Frontal cortex (tissue), 3 donors: ENCODE measurements at regions not wholly inside any gene's neighbourhood (a gene's known extent, or its start where the extent isn't known, plus 50 kb on each side); places are given as distances from the start of the nearest gene placed in this dataset.
"Not testable (repeated sequence)": the region's sequence is repeated elsewhere in the genome, so short reads cannot be mapped to it uniquely, and the experiment has no call there.

Experiments
- DNase-seq, 2 donors: peaks; one replicate each; pipeline ENCODE4 v3.0.0; 2012; ENCODE audit warnings: low spot score in 2 of 2
- FAIRE-seq: peaks from 2 replicates; lab custom pipeline; 2012; peaks lifted over from hg19 to GRCh38; lab: Jason Lieb, UNC
- donor health status: control.
- donor health status: control.
- donor health status: control.

- DNase-seq, FAIRE-seq: not testable (repeated sequence)
Observed at GRCh38 chr21:10421601-10422000, 99.8 kb upstream of the TPTE start.

DNA sequence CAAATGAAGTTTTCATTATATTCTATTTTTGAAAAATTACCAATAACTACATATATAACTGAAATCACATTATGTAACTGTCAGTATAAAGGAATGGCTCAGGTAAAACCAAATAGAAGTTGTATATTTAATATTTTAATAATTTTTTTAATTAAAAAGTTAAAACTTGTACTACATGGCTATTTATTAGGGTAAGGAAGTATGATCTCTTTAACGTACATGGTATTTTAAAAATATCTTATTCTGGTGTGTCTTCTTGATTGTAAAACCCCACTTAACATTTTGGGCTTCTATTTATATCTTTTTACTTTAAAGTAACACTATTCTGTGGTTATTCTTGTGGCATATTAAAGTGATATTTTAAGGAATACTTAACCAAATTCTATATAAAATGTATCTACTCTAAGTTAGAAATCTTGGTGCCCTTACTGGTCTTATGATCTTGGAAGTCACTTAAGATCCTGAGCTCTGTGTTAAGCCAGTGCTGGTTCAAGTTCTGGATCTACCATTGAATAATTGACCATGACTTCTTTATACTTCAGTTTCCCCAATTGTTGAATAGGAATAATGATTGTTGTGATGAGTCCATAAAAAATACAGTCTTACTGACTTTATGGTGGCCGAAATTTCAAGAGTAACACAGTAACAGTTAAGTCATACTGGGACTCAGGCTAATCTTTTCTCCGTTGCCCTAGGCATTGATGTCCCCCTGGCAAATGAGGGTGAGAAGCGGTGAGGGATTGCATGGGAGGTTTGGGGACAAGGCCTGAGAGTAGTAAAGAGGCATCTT lies 97.1 kb upstream of the TPTE start:
- FAIRE-seq (peak; percentile 85), DNase-seq (peak in 1 of 2 donors; percentile 28)

GRCh38 chr21:10424887-10425145 lies 96.6 kb upstream of the TPTE start:
- DNase-seq, FAIRE-seq: not testable (repeated sequence)

- no peak for DNase-seq
- no peak for FAIRE-seq
Observed at GRCh38 chr21:10425856-10426255, 95.5 kb upstream of the TPTE start.

DNA sequence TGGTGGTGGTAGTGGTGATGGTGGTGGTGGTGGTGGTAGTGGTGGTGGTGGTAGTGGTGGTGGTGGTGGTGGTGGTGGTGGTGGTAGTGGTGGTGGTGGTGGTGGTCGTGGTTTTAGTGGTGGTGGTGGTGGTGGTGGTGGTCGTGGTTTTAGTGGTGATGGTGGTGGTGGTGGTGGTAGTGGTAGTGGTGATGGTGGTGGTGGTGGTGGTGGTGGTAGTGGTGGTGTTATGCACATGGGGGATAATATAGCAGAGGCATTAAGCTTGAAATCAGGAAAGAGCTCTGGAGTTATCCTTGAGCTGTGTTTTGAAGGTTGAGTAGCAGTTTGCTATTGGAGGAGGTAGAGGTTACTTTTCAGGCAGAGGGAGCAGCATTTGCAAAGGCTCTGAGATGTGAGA lies 94.6 kb upstream of the TPTE start:
- FAIRE-seq, DNase-seq: not testable (repeated sequence)

DNA sequence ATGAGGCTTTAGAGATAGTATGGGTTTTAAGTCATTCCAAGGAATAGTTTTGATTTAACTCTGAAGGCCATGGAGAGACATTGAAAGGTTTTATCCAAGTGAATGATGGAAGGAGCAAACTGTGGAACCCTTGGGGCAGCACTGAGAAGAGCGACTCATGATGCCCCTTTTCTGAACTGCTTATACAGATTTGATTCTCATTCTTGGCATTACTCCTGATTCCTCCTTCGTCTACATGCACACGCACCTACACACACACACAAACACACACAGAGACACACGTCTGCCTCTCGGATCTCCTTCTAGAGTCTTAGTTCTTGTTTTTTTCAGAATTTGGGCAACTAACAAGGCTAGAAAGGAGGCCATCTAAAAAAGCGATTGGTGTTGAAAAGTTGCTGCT lies 94.1 kb upstream of the TPTE start:
- not testable (repeated sequence) for DNase-seq, FAIRE-seq

DNA sequence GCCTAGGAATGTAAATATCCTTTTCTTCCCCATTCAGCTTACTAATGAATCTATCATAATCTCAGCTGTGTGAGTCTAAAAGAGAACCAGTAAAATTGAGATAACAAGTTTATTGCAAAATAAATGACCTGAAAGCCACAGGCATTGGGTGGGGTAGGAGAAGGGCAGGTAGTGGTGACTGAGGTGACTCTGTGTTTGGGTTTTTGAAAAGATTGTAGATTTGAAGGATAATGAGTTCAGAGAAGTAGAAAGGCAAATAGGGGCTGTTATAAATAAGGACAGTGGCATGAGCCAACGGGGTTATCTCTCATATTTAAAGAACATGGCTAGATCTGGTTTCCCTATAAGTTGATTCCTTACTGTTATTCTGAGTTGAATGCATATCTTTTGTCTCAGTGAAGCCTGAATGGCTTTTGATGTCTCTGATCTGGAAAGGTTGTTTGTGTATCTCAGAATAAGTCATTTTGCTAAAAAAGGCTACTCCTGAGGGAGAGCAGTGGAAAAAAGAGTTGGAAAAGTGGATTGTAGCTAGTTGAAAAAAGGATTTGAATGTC lies 92.3 kb upstream of the TPTE start:
- not testable (repeated sequence) for DNase-seq, FAIRE-seq

DNA sequence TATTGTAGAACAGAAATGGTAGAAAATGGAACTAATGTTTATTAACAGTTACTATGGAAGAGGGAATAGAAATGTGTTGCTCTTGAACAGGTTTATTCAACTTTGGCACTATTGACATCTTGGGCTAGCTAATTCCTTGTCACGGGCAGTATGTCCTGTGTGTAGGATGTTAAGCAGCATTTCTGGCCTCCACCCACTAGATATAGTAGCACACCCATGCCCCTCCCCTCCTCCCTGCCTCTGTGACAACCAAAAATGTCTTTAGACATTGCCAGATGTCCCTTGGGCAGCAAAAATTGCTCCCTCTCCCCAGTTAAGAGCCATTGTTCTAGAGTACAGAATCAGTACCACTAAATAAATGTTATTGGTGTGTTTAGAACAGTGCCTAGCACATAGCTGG lies 91.4 kb upstream of the TPTE start:
- FAIRE-seq (no peak), DNase-seq (no peak)

GRCh38 chr21:10431995-10432394 lies 89.4 kb upstream of the TPTE start:
- FAIRE-seq, DNase-seq: not testable (repeated sequence)

GRCh38 chr21:10432456-10432855 lies 88.9 kb upstream of the TPTE start:
- not testable (repeated sequence) for DNase-seq, FAIRE-seq

DNA sequence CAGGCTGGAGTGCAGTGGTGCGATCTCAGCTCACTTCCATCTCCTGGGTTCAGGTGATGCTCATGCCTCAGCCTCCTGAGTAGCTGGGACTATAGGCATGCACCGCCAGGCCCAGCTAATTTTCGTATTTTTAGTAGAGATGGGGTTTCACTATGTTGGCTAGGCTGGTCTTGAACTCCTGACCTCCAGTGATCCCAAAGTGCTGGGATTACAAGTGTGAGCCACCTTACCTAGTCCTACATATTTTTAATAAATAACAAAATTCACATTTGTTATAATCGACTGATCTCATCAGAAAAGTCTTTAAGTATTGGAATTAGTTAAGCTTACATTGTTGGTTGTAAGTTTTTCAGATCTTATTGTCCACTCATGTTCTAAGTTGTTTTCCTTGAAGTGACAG lies 83.4 kb upstream of the TPTE start:
- FAIRE-seq, DNase-seq: not testable (repeated sequence)

DNA sequence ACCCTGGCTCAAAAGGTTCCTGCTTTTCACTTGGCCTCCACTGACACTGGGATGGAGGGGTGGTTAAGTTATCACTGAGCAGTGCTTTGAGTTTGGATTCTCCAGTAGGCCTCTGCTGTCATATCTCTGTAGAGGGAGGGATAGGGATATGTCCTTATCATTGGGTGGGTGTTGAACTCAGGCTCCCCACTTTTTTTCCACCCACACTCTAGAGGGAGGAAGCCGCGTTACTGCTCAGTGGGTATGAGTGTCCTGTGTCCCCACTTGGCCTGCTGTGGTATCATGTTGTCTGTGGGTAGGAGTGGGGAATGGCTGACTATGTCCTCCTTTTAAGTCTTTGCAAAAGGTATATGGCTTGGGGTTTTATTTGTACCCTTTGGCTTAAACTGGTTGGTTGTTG lies 80.7 kb upstream of the TPTE start:
- FAIRE-seq, DNase-seq: not testable (repeated sequence)

DNA sequence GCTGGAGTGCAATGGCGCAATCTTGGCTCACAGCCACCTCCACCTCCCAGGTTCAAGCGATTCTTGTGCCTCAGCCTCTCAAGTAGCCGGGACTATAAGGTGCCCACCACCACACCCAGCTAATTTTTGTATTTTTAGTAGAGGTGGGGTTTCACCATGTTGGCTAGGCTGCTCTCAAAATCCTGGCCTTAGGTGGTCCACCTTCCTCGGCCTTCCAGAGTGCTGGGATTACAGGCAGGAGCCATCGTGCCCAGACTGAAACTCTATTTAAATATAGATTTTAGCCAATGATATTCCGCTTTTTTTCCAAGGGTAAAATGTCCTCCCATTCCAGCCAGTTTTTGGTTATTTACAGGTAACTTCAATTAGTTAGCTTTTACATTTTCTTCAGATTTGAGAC lies 79.4 kb upstream of the TPTE start:
- not testable (repeated sequence) for FAIRE-seq, DNase-seq

DNA sequence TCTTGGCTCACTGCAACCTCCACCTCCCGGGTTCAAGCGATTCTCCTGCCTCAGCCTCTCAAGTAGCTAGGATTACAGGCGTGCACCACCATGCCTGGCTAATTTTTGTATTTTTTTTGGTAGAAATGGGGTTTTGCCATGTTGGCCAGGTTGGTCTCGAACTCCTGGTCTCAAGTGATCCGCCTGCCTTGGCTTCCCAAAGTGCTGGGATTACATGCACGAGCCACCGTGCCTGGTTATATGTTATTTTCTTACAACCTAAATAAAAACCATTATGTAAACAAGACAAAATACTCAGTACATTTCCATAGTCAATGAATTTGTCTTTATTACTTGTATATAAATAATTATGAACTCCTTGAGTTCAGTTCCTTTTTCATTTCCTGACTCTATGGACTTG lies 75.7 kb upstream of the TPTE start:
- FAIRE-seq, DNase-seq: not testable (repeated sequence)

GRCh38 chr21:10449451-10449850 lies 71.9 kb upstream of the TPTE start:
- DNase-seq, FAIRE-seq: not testable (repeated sequence)

DNA sequence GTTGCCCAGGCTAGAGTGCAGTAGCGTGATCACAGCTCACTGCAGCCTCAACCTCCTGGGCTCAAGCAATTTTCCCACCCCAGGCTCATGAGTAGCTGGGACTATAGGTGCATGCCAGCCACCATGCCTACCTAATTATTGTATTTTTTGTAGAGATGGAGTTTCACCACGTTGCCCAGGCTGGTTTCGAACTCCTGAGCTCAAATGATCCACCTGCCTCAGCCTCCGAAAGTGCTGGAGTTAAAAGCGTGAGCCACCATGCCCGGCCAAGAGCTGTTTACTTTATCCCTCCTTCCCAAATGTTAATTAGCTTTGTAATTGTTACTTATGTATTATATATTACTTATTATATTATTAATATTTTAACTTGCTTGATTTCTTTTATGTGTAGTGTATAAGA lies 70.1 kb upstream of the TPTE start:
- FAIRE-seq, DNase-seq: not testable (repeated sequence)

DNA sequence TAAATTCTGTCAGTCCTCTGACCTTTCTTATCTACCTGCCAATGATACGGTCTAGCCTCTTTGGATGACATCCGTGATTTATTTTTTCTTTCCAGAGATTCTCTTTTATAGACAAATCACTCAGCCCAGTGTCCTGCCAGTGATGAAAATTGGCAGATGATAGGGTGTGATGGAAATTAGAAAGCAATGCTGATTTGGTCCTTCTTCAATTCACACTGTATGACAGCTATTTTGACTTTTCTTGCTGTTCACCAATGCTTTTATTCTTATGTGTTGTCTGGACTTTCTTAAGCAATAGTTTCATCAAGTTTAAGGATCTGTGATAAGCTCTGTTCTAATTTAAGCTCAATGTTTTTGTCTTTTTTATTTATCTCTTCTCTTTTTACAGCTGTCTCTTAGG lies 63.6 kb upstream of the TPTE start:
- not testable (repeated sequence) for DNase-seq, FAIRE-seq

- FAIRE-seq, DNase-seq: not testable (repeated sequence)
Observed at GRCh38 chr21:10460957-10461356, 60.4 kb upstream of the TPTE start.

GRCh38 chr21:10461445-10461844 lies 59.9 kb upstream of the TPTE start:
- not testable (repeated sequence) for DNase-seq, FAIRE-seq

DNA sequence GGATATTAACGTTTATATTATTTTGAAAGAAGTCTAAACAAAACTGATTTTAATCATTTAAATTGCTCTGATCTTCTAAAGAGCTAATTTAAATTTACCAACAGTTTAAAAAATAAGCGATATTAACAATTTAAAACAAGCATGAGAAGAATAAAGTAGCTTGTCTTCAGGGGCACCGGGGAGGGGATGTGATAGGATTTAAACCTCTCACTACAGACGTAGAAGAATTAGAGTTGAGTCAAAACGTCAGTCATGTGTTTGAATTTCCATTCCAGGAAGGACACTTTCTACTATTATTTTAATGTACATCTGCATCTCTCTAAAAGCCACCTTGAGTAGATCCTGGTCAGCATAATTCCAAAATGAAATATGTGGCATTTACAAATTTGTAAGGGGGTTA lies 58.2 kb upstream of the TPTE start:
- no peak for DNase-seq
- peak; percentile 6 for FAIRE-seq

GRCh38 chr21:10464975-10465374 lies 56.4 kb upstream of the TPTE start:
- no peak for FAIRE-seq
- no peak for DNase-seq
